Central memory CD8-positive, alpha-beta T cell (primary cell): ENCODE measurements at regions not wholly inside any gene's neighbourhood (a gene's known extent, or its start where the extent isn't known, plus 50 kb on each side); places are given as distances from the start of the nearest gene placed in this dataset.

ENCODE experiments used
- ATAC-seq: fragments of 150-1000 bp; cut with Tn5 transposase; replicated peaks from 2 replicates; pipeline ENCODE4 v1.10.0; 2022; ENCODE audit warnings: mild to moderate bottlenecking, moderate FRiP score, moderate number of reproducible peaks; ENCODE audit not compliant: poor library complexity, severe bottlenecking; ENCODE audit errors: extremely low read depth
- DNase-seq, 2 donors: peaks; one replicate each; pipeline ENCODE4 v3.0.0; 2021; ENCODE audit warnings: low spot score in 2 of 2
- H3K27ac Mint-ChIP-seq: one replicate; pipeline ENCODE4 v1.8.0; 2022; ENCODE audit warnings: low read depth, mild to moderate bottlenecking, moderate library complexity, mixed read lengths
- H3K27me3 Mint-ChIP-seq: one replicate; pipeline ENCODE4 v1.8.0; 2022; ENCODE audit warnings: mixed read lengths
- H3K36me3 Mint-ChIP-seq: one replicate; pipeline ENCODE4 v1.8.0; 2022; ENCODE audit warnings: mild to moderate bottlenecking, moderate library complexity, mixed read lengths; ENCODE audit not compliant: insufficient read depth
- H3K4me1 Mint-ChIP-seq: one replicate; pipeline ENCODE4 v1.8.0; 2022; ENCODE audit warnings: mixed read lengths
- H3K4me3 Mint-ChIP-seq: one replicate; pipeline ENCODE4 v1.8.0; 2022; ENCODE audit warnings: mild to moderate bottlenecking, moderate library complexity, mixed read lengths
- H3K9me3 Mint-ChIP-seq: one replicate; pipeline ENCODE4 v1.8.0; 2022; ENCODE audit warnings: mixed read lengths

- Mint-ChIP-seq H3K36me3 (no peaks in the 10 kb centered on the region), H3K27me3 (peaks cover 18% of the 10 kb centered on the region), H3K27ac (no peak overlapping the region), H3K4me3 (no peak overlapping the region), H3K4me1 (no peaks in the 10 kb centered on the region), H3K9me3 (no peaks in the 10 kb centered on the region)
- no peak for ATAC-seq
- DNase-seq: no peak
Measured at GRCh38 chr3:150144191-150144708, 173.6 kb upstream of the PFN2 start.

GRCh38 chr3:150142936-150143335, 172.2 kb upstream of the PFN2 start:
- Mint-ChIP-seq H3K4me1 (no peaks in the 10 kb centered on the region), H3K9me3 (no peaks in the 10 kb centered on the region), H3K4me3 (no peak overlapping the region), H3K27ac (no peak overlapping the region), H3K36me3 (no peaks in the 10 kb centered on the region), H3K27me3 (peaks cover 16% of the 10 kb centered on the region)
- no peak for DNase-seq
- ATAC-seq: no peak

- no peaks in the 10 kb centered on the region for H3K9me3 Mint-ChIP-seq
- ATAC-seq (no peak), DNase-seq (no peak)
- no peaks in the 10 kb centered on the region for H3K4me1 Mint-ChIP-seq
- H3K27ac Mint-ChIP-seq: no peak overlapping the region
- no peak overlapping the region for H3K4me3 Mint-ChIP-seq
- H3K27me3 Mint-ChIP-seq: peaks cover 12% of the 10 kb centered on the region
- no peaks in the 10 kb centered on the region for H3K36me3 Mint-ChIP-seq
Measured at GRCh38 chr3:150141790-150142326, 171.2 kb upstream of the PFN2 start.

GRCh38 chr3:150140614-150141321, 170.1 kb upstream of the PFN2 start:
- Mint-ChIP-seq H3K9me3 (no peaks in the 10 kb centered on the region), H3K36me3 (no peaks in the 10 kb centered on the region), H3K4me1 (no peaks in the 10 kb centered on the region), H3K27me3 (peaks cover 13% of the 10 kb centered on the region), H3K4me3 (no peak overlapping the region), H3K27ac (no peak overlapping the region)
- DNase-seq (no peak), ATAC-seq (no peak)

GRCh38 chr3:150138824-150139223, 168.1 kb upstream of the PFN2 start:
- Mint-ChIP-seq H3K27ac (no peak overlapping the region), H3K4me3 (no peak overlapping the region), H3K9me3 (no peaks in the 10 kb centered on the region), H3K36me3 (no peaks in the 10 kb centered on the region), H3K27me3 (peaks cover 13% of the 10 kb centered on the region), H3K4me1 (no peaks in the 10 kb centered on the region)
- DNase-seq (no peak), ATAC-seq (no peak)

- no peak overlapping the region for H3K4me3 Mint-ChIP-seq
- no peaks in the 10 kb centered on the region for H3K4me1 Mint-ChIP-seq
- no peak for ATAC-seq
- no peaks in the 10 kb centered on the region for H3K9me3 Mint-ChIP-seq
- no peak for DNase-seq
- no peak overlapping the region for H3K27ac Mint-ChIP-seq
- H3K27me3 Mint-ChIP-seq: peaks cover 22% of the 10 kb centered on the region
- no peaks in the 10 kb centered on the region for H3K36me3 Mint-ChIP-seq
Measured at GRCh38 chr3:150136242-150136641, 165.5 kb upstream of the PFN2 start.

- DNase-seq (no peak), ATAC-seq (no peak)
- Mint-ChIP-seq H3K9me3 (no peaks in the 10 kb centered on the region), H3K27me3 (peaks cover 27% of the 10 kb centered on the region), H3K27ac (no peak overlapping the region), H3K4me1 (no peaks in the 10 kb centered on the region), H3K36me3 (no peaks in the 10 kb centered on the region), H3K4me3 (no peak overlapping the region)
Measured at GRCh38 chr3:150135287-150135721, 164.6 kb upstream of the PFN2 start.

- H3K27me3 Mint-ChIP-seq: peaks cover 35% of the 10 kb centered on the region
- no peak overlapping the region for H3K27ac Mint-ChIP-seq
- no peaks in the 10 kb centered on the region for H3K9me3 Mint-ChIP-seq
- ATAC-seq (no peak), DNase-seq (no peak)
- H3K36me3 Mint-ChIP-seq: no peaks in the 10 kb centered on the region
- H3K4me3 Mint-ChIP-seq: no peak overlapping the region
- H3K4me1 Mint-ChIP-seq: no peaks in the 10 kb centered on the region
Measured at GRCh38 chr3:150133293-150133692, 162.6 kb upstream of the PFN2 start.

GRCh38 chr3:150132101-150132749, 161.5 kb upstream of the PFN2 start:
- no peak for ATAC-seq

GRCh38 chr3:150131663-150132062, 161.0 kb upstream of the PFN2 start:
- H3K36me3 Mint-ChIP-seq: no peaks in the 10 kb centered on the region
- ATAC-seq: no peak

More at GRCh38 chr3:150132101-150132749, 161.5 kb upstream of the PFN2 start:
- Mint-ChIP-seq H3K9me3 (no peaks in the 10 kb centered on the region), H3K27me3 (peaks cover 37% of the 10 kb centered on the region), H3K4me1 (no peaks in the 10 kb centered on the region), H3K36me3 (no peaks in the 10 kb centered on the region), H3K4me3 (no peak overlapping the region), H3K27ac (no peak overlapping the region)
- no peak for DNase-seq

GRCh38 chr3:150130404-150131100, 159.9 kb upstream of the PFN2 start:
- no peaks in the 10 kb centered on the region for H3K9me3 Mint-ChIP-seq
- no peak overlapping the region for H3K4me3 Mint-ChIP-seq
- no peak overlapping the region for H3K27ac Mint-ChIP-seq
- H3K36me3 Mint-ChIP-seq: no peaks in the 10 kb centered on the region
- no peak for ATAC-seq
- H3K27me3 Mint-ChIP-seq: peaks cover 43% of the 10 kb centered on the region
- DNase-seq: no peak
- H3K4me1 Mint-ChIP-seq: no peaks in the 10 kb centered on the region

More at GRCh38 chr3:150131663-150132062, 161.0 kb upstream of the PFN2 start:
- H3K4me1 Mint-ChIP-seq: no peaks in the 10 kb centered on the region
- H3K27me3 Mint-ChIP-seq: peaks cover 37% of the 10 kb centered on the region
- no peaks in the 10 kb centered on the region for H3K9me3 Mint-ChIP-seq
- H3K4me3 Mint-ChIP-seq: no peak overlapping the region
- DNase-seq: no peak
- H3K27ac Mint-ChIP-seq: no peak overlapping the region

GRCh38 chr3:150129166-150129565, 158.5 kb upstream of the PFN2 start:
- Mint-ChIP-seq H3K27ac (no peak overlapping the region), H3K9me3 (no peaks in the 10 kb centered on the region), H3K4me3 (no peak overlapping the region), H3K36me3 (no peaks in the 10 kb centered on the region), H3K27me3 (peaks cover 50% of the 10 kb centered on the region), H3K4me1 (no peaks in the 10 kb centered on the region)
- DNase-seq (no peak), ATAC-seq (no peak)
